ENCODE measurements at regions not wholly inside any gene's neighbourhood (a gene's known extent, or its start where the extent isn't known, plus 50 kb on each side); places are given as distances from the start of the nearest gene placed in this dataset.

DNA sequence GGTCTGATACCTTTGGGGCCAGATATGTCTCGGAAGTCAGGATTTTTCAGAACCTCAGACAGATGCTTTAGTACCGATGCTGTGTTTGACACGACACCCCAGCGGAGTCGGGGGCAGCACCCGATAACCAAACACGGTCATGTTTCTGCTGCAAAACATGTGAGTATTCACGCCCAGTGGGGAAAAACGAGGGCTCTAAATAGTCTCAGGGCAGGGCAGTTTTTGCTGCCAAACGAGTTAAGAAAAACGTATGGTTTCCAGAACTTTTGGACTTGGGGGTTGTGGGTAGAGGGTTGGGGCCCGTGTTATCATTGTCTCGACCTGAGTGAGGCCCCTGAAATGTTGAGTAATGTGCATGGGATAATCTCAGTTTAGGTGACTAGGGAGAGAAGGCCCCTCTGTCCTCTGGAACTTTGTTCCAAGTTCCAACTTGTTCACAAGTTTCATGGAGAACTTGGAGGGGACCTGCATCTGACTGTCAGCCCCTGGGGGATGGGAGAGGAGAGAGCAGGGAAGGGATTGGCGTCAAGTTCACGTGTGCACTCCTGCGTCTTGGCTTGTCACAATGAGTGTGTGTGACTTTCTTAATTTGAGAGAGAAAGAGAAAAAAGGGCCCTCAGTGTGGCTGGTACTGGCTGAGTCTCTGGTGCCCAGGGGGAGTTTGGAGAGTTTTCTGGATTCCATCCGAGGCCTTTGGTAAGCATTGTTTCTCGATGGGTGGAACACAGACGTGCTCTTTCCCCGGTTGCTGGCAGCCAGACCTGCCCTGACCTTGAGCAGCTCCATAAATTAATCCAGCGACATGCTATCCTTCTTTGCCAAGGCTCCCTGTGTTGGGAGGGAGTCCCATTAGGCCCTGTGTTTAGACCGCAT is 83.9 kb upstream of the CIBAR2 start (continued):
- TF ChIP-seq, protein P1, sequence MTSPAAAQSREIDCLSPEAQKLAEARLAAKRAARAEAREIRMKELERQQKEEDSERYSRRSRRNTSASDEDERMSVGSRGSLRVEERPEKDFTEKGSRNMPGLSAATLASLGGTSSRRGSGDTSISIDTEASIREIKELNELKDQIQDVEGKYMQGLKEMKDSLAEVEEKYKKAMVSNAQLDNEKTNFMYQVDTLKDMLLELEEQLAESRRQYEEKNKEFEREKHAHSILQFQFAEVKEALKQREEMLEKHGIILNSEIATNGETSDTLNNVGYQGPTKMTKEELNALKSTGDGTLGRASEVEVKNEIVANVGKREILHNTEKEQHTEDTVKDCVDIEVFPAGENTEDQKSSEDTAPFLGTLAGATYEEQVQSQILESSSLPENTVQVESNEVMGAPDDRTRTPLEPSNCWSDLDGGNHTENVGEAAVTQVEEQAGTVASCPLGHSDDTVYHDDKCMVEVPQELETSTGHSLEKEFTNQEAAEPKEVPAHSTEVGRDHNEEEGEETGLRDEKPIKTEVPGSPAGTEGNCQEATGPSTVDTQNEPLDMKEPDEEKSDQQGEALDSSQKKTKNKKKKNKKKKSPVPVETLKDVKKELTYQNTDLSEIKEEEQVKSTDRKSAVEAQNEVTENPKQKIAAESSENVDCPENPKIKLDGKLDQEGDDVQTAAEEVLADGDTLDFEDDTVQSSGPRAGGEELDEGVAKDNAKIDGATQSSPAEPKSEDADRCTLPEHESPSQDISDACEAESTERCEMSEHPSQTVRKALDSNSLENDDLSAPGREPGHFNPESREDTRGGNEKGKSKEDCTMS (CRISPR knock-in tag; conservative IDR thresholded peaks at IDR 0.05), result no peak
- TF ChIP-seq ZNF772 (CRISPR knock-in tag; IDR thresholded peaks at IDR 0.05) (0 out of 2 replicates have a peak, but pooled peaks have one; percentile 56), ERF (CRISPR knock-in tag; IDR thresholded peaks at IDR 0.05) (no peak), HNRNPH1 (optimal IDR thresholded peaks at IDR 0.05; ENCODE audit: low read depth, low read length) (no peak), POLR2G (IDR thresholded peaks at IDR 0.05; ENCODE audit: low read depth, low read length) (no peak), CBX2 (IDR thresholded peaks at IDR 0.05; ENCODE audit: low read depth, low read length) (no peak), CBX2 (CRISPR knock-in tag; IDR thresholded peaks at IDR 0.05; ENCODE audit: low read depth) (no peak), ZFX (CRISPR knock-in tag; IDR thresholded peaks at IDR 0.05; ENCODE audit: low read depth) (peak; percentile 36; the same call in 1 of the 2 replicates), ZNF747 (CRISPR knock-in tag; IDR thresholded peaks at IDR 0.05; ENCODE audit: borderline replicate concordance) (0 out of 2 replicates have a peak, but pooled peaks have one; percentile 22), WIZ (CRISPR knock-in tag; IDR thresholded peaks at IDR 0.05) (no peak), TBX2 (CRISPR knock-in tag; IDR thresholded peaks at IDR 0.05; ENCODE audit: borderline replicate concordance) (peak; percentile 35; the same call in 1 of the 2 replicates), CEBPB (IDR thresholded peaks at IDR 0.05; ENCODE audit: borderline replicate concordance, low read depth, low read length) (no peak), LCORL (IDR thresholded peaks at IDR 0.05) (no peak), LCORL (CRISPR knock-in tag; IDR thresholded peaks at IDR 0.05) (peak; percentile 28; the same call in 1 of the 2 replicates), JUND (CRISPR knock-in tag; IDR thresholded peaks at IDR 0.05) (0 out of 2 replicates have a peak, but pooled peaks have one; percentile 27), RFXAP (CRISPR knock-in tag; IDR thresholded peaks at IDR 0.05; ENCODE audit: borderline replicate concordance) (no peak), HNF4G (IDR thresholded peaks at IDR 0.05; ENCODE audit: borderline replicate concordance, low read depth, low read length) (peak; percentile 75), HNF4G (CRISPR knock-in tag; IDR thresholded peaks at IDR 0.05; ENCODE audit: borderline replicate concordance, low read depth) (no peak), GATAD2A (CRISPR knock-in tag; IDR thresholded peaks at IDR 0.05) (0 out of 2 replicates have a peak, but pooled peaks have one; percentile 23)
- TF ChIP-seq, protein P2, sequence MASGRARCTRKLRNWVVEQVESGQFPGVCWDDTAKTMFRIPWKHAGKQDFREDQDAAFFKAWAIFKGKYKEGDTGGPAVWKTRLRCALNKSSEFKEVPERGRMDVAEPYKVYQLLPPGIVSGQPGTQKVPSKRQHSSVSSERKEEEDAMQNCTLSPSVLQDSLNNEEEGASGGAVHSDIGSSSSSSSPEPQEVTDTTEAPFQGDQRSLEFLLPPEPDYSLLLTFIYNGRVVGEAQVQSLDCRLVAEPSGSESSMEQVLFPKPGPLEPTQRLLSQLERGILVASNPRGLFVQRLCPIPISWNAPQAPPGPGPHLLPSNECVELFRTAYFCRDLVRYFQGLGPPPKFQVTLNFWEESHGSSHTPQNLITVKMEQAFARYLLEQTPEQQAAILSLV (CRISPR knock-in tag; IDR thresholded peaks at IDR 0.05; ENCODE audit: borderline replicate concordance), result no peak
- TF ChIP-seq, protein P3, sequence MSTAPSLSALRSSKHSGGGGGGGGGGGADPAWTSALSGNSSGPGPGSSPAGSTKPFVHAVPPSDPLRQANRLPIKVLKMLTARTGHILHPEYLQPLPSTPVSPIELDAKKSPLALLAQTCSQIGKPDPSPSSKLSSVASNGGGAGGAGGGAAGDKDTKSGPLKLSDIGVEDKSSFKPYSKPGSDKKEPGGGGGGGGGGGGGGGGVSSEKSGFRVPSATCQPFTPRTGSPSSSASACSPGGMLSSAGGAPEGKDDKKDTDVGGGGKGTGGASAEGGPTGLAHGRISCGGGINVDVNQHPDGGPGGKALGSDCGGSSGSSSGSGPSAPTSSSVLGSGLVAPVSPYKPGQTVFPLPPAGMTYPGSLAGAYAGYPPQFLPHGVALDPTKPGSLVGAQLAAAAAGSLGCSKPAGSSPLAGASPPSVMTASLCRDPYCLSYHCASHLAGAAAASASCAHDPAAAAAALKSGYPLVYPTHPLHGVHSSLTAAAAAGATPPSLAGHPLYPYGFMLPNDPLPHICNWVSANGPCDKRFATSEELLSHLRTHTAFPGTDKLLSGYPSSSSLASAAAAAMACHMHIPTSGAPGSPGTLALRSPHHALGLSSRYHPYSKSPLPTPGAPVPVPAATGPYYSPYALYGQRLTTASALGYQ (CRISPR knock-in tag; IDR thresholded peaks at IDR 0.05), result no peak
- TF ChIP-seq, protein P4, sequence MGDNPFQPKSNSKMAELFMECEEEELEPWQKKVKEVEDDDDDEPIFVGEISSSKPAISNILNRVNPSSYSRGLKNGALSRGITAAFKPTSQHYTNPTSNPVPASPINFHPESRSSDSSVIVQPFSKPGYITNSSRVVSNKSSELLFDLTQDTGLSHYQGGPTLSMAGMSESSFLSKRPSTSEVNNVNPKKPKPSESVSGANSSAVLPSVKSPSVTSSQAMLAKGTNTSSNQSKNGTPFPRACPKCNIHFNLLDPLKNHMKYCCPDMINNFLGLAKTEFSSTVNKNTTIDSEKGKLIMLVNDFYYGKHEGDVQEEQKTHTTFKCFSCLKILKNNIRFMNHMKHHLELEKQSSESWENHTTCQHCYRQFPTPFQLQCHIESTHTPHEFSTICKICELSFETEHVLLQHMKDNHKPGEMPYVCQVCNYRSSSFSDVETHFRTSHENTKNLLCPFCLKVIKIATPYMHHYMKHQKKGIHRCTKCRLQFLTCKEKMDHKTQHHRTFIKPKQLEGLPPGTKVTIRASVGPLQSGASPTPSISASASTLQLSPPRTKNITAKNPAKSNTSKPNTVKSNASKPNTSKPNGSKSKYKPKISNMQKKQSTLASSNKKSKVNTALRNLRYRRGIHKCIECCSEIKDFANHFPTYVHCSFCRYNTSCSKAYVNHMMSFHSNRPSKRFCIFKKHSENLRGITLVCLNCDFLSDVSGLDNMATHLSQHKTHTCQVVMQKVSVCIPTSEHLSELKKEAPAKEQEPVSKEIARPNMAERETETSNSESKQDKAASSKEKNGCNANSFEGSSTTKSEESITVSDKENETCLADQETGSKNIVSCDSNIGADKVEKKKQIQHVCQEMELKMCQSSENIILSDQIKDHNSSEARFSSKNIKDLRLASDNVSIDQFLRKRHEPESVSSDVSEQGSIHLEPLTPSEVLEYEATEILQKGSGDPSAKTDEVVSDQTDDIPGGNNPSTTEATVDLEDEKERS (CRISPR knock-in tag; IDR thresholded peaks at IDR 0.05), result no peak
